ENCODE measurements at regions not wholly inside any gene's neighbourhood (a gene's known extent, or its start where the extent isn't known, plus 50 kb on each side); places are given as distances from the start of the nearest gene placed in this dataset.

DNA sequence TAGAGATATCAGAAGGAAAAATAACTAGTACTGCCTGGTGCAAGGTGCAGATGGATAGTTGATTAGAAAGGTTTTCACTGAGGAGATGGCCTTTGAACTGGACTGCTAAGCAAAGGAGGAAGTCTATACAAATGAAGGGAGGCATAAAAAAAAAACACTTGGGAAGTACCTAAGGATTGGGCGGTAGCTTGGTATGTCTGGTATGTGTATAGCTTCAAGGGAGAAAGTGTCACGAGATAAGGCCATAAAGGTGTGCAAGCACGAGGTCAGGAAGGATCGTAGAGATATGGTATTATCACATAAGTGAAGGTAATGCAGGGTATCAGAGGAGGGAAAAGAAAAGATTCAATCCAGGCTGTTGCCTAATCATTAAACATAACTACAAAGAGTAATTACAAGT lies 517.2 kb upstream of the TSPY4 start:
- TF ChIP-seq CTCF (IDR thresholded peaks at IDR 0.05) (no peak), POLR2A (IDR thresholded peaks at IDR 0.05) (no peak), POLR2AphosphoS5 (IDR thresholded peaks at IDR 0.05) (no peak)

All from breast epithelium (tissue), 3 donors.